ENCODE measurements at regions not wholly inside any gene's neighbourhood (a gene's known extent, or its start where the extent isn't known, plus 50 kb on each side); places are given as distances from the start of the nearest gene placed in this dataset.
"Not testable (repeated sequence)": the region's sequence is repeated elsewhere in the genome, so short reads cannot be mapped to it uniquely, and the experiment has no call there.

GRCh38 chr10:22467393-22467792 lies 122.1 kb downstream of the SPAG6 start:
- DNase-seq, result not testable (repeated sequence)

GRCh38 chr10:22468570-22469320 lies 123.4 kb downstream of the SPAG6 start:
- no peak for DNase-seq

DNA sequence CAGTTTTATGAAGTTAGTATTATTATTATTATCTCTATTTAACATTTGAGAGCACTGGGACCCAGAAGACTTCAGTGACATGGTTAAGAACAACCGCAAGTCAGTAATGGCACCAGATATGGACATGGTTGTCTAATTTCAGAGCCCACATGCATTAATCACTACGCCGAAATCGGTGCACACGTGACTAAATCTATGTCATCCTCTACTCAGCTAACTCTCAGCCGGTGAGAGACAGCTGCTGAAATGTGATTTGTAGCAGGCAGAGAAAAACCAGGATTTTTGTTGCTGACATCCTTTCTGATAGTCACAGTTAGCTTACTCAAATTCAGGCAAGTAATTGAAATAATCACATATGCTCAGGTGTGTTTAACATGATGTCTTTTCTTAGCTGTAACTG lies 127.7 kb downstream of the SPAG6 start:
- no peak for DNase-seq

- DNase-seq, result no peak
These were observed 128.2 kb downstream of the SPAG6 start for GRCh38 chr10:22473459-22473858.

- DNase-seq, result no peak
These were observed 130.6 kb downstream of the SPAG6 start for GRCh38 chr10:22475651-22476600.

DNA sequence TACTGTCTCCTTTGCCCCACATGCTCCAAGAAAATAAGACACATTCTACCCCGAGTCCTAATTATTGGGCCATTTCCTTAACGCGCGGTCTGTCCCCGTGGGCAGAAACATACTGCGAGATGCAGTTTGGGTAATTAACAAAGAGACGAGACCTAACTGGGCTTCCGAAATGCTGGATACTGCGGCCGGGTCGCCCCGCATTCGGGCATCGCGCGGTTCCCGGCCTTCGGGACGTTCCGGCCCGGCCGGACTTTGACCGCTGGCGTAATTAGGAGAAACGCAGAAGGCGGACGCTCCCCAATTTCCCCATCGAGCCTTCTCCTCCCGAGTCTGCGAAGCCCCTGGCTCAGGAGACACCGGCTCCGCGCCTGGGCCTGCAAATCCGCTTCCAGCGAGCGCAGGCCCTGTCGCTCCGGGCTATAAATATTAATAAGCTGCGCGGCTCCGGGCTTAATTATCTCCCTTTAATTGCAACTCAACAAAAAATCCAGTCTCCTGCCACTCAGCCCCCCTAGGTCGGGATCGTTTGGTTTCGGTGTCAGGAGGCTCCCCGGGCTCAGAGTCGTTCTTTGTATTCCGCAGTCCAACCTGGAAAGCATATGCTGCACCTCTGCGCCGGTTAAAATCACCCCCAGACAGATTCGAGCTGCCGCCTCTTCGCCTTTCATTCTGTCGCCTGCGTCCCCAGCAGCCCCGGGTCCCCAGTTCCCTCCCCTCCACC lies 131.5 kb downstream of the SPAG6 start:
- DNase-seq, result no peak

DNA sequence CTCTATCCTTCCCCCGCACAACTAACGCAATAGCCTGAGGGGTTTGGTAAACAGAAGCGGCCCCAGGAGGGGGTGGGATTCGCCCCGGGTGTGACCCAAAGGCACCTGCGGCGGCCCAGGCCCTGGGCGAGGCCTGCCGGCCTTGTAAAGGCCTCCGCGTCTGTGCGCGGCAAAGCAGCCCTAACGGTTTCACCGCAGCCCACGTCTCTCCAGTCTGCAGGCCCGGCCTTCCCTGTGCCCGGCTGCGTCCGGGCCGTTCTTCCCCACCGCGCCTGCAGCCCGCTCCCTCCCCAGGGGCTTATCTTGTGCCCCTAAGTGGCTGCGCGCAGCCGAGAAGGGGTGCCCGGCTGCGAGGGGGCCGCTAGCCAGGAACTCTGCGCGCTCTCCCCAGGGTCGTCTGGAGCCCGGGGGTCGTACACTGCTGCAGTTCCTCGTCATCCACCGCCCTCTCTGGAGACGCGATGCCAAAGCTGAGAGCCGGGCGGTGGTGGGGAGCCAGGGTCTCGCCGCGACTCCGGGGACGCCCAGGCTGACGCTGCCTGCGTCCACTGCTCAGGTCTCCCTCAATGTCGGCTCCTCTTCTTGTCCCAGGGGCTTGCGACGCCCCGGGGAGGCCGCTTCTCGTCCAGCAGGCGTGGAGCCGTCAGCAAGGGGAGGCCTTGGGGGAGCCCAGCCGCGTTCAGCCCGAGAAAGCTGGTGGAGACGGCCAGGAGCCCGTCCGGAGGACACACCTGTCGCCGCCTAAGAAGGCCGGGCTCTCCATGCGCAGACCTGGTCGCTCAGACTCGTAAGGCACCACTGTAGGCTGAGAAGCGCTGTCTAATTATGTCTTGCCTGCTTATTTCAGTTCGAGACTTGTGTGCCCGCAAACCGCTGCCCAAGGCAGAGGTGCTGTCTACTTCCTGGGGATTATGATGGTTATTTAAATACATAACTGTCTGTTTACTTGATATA lies 132.3 kb downstream of the SPAG6 start:
- DNase-seq, result no peak

GRCh38 chr10:22478555-22479334 lies 133.4 kb downstream of the SPAG6 start:
- no peak for DNase-seq

DNA sequence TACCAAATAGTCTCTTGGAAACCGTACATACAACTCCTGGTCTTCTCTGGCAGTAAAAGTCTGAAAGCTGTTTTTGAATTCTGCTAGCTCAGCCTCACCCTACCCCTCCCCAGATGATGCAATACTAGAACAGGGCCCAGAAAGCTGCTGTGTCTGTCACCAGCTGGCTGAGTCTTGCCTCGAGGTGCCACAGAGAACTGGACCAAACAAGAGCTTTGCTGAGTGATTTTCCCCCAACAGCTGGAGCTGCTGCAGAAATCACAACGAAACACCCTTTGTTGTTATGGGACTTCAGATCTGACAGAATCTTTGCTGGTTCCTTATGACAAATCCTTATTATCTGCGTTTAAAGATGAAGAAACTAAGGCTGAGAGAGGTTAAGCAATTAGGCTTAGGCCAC lies 134.1 kb downstream of the SPAG6 start:
- DNase-seq, result peak in 1 of 2 experiments; percentile 9

DNA sequence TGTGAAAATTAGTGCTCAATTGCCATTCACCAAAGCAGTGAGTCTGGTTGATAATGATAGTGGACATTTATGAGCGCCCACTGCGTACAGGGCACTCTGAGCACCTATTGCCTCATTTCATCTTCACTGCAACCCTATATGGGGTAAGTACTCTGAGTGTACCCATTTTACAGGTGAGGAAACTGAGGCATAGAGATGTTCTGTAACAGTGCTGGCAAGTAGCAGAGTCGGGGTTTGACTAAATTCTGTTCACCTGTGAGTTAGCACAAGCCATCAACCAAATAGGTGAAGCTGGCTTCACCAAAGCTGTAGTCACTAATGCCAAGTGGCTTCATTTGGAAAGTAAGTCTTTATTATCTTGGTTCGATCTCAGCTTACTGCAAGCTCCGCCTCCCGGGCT lies 135.8 kb downstream of the SPAG6 start:
- no peak for DNase-seq

- DNase-seq, result no peak
These were observed 136.6 kb downstream of the SPAG6 start for GRCh38 chr10:22481687-22482539.

- no peak for DNase-seq
These were observed 137.8 kb downstream of the SPAG6 start for GRCh38 chr10:22483132-22483531.
